ENCODE measurements at regions not wholly inside any gene's neighbourhood (a gene's known extent, or its start where the extent isn't known, plus 50 kb on each side); places are given as distances from the start of the nearest gene placed in this dataset.

DNA sequence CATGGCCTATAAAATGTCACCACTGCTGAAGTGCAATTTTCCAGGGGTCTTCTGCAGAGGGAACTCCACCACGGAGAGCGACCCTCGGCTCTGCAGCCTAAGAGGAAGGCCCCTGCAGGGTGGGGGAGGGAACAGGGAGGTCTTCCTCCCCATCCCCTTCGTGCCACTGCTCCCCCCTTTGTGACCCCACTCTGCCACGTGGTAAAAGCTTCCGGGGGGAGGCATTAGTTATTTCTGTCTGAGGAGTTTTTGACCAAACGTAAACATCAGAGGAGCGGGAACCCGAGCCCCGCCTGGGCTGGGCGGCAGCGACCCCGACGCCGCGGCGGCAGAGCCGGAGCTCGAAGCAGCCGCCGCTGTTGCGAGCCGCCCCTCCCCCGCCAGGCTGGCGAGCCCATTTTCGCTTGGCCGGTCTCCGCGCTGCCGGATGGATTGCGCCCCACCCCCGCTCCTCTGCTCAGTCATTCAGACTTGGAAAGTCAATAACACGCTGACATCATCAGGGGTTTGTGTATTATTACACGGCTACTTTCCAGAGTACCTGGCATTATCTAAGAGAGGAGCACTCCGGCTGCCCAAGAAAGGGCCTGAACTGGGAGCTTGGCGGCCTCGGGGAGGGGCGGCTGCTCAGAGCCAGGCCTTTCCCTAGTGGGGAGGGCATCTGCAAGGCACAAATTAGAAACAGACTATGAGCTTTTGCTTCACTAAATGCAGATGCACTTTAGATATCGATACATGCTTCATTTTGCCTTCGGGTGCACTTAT is 162.5 kb upstream of the TBL1XR1 start (continued):
- TF ChIP-seq ZNF580 (CRISPR knock-in tag; IDR thresholded peaks at IDR 0.05; ENCODE audit: borderline replicate concordance, low read depth) (peak; percentile 87; the same call in 1 of the 2 replicates), ZNF468 (CRISPR knock-in tag; IDR thresholded peaks at IDR 0.05) (no peak), ZNF530 (CRISPR knock-in tag; IDR thresholded peaks at IDR 0.05; ENCODE audit: low read depth) (no peak), NFATC3 (CRISPR knock-in tag; IDR thresholded peaks at IDR 0.05) (no peak), PLRG1 (conservative IDR thresholded peaks at IDR 0.05) (no peak), ZNF589 (CRISPR knock-in tag; conservative IDR thresholded peaks at IDR 0.05) (peak; percentile 67; the same call in 1 of the 2 replicates), NFYC (CRISPR knock-in tag; IDR thresholded peaks at IDR 0.05) (peak; percentile 60; the same call in 1 of the 2 replicates), NAIF1 (CRISPR knock-in tag; IDR thresholded peaks at IDR 0.05; ENCODE audit: borderline replicate concordance) (no peak; the same call in 1 of the 2 replicates), ZNF674 (CRISPR knock-in tag; IDR thresholded peaks at IDR 0.05; ENCODE audit: low read depth) (no peak), SRSF4 (IDR thresholded peaks at IDR 0.05; ENCODE audit: low read depth, low read length, poor library complexity, severe bottlenecking) (no peak)

DNA sequence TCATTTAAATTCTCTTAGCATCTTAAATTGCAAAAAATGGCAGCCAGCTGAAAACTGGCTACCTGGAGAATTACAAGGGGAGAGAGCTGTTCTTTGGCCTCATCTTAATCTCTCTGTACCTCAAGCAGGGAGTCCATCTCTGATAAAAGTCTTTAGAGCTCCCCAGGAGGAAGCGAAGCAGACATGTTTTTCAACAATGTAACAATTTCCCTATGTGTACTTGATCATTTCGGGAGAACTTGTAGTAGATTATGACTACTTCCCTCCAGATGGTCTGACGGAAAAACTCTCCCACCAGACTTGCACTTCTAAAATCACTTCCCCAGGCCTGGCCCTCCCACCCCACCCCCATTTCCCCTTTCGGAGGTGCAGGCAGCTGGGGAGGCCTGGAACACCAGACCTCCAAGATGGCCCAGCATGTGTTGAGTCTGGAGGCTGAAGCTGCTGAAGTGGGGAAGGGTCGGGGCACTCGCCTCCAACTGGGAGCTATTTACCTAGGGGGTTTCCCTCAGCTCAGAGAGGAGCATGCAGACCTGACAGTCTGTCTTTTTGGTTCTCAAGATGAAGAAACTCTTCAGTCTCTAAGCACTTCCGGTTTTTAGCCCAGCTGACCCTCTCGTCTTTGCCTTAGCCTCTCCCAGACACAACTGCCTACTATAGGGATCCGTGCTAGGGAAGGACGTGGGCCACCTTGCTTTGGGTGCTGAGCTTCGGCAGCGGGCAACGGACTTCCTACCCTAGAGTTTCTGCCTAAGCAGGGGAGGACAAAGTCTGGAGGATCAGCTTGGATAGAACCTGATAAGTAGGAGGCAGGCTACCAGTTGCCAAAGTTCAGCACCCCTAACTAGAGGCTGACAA is 164.0 kb upstream of the TBL1XR1 start:
- WGBS (ENCODE audit: low lambda C conversion rate), result 85% methylated on average over 13 of the region's 13 CpGs
- H3K36me3 ChIP-seq (replicated peaks in 1 of 2; ENCODE audit: control insufficient read depth in 1 of 2, insufficient read depth in 2 of 2, low read length in 2 of 2), result no peaks in the 10 kb centered on the region
- ChIA-PET POLR2A (interaction anchor here (0.9 to 4.4 kb wide), 3 partner anchors 17 to 165 kb away, joined by 3 to 125 read pairs (median 4); partner anchors contain the start of gene TBL1XR1), CTCF (ENCODE audit: low intra/inter-chr PET ratio, low total read pairs) (no interaction called here)
- H3K4me3 ChIP-seq (replicated peaks in 1 of 3; ENCODE audit: insufficient read depth in 1 of 3, low read depth in 2 of 3, low read length in 3 of 3), result no peak overlapping the region
- ATAC-seq, result no peak
- no peaks in the 10 kb centered on the region for H3K79me2 ChIP-seq (ENCODE audit: insufficient read depth, low read length)
- no peak overlapping the region for H3K9ac ChIP-seq (ENCODE audit: insufficient read depth, low read depth, low read length)
- no peak for DNase-seq (ENCODE audit: low spot score)
- H3K4me2 ChIP-seq (ENCODE audit: low read depth, low read length), result peak overlapping the region; percentile 9; the same call in 1 of the 2 replicates
- intact Hi-C loops (cut with micrococcal nuclease; ENCODE audit: unreplicated experiment), result no loop called here
- H3K27me3 ChIP-seq (ENCODE audit: control insufficient read depth in 1 of 2, insufficient read depth in 2 of 2, low read length in 2 of 2), result no peaks in the 10 kb centered on the region
- no peak for FAIRE-seq
- H2AFZ ChIP-seq (ENCODE audit: low read length), result no peak overlapping the region
- H4K20me1 ChIP-seq (ENCODE audit: insufficient read depth, low read length), result no peaks in the 10 kb centered on the region
- in situ Hi-C loops (cut with HindIII; ENCODE audit: extremely low pct_ligation_motif_present, low pct_unique_long_range_greater_than_20kb), result loop anchor here (5.0 to 10.0 kb wide), 2 partner anchors 309 to 413 kb away; no protein-coding TSS in a partner anchor
- no peak for TF ChIP-seq MEIS2 (CRISPR knock-in tag; IDR thresholded peaks at IDR 0.05)
- no peak for TF ChIP-seq SPEN (CRISPR knock-in tag; IDR thresholded peaks at IDR 0.05; ENCODE audit: low read depth)
- TF ChIP-seq SALL1 (CRISPR knock-in tag; IDR thresholded peaks at IDR 0.05), result 0 out of 2 replicates have a peak, but pooled peaks have one; percentile 10
- TF ChIP-seq ZNF800 (CRISPR knock-in tag; IDR thresholded peaks at IDR 0.05), result no peak
- no peak overlapping the region for H3K27ac ChIP-seq (ENCODE audit: extremely low read length, insufficient read depth, low read length)
- peaks cover 68% of the 10 kb centered on the region for H3K4me1 ChIP-seq (ENCODE audit: insufficient read depth, low read length)
- BruUV-seq (replicated peaks), result no TSS peak
- no peaks in the 10 kb centered on the region for H3K9me3 ChIP-seq (ENCODE audit: low read length)
